ENCODE measurements at regions not wholly inside any gene's neighbourhood (a gene's known extent, or its start where the extent isn't known, plus 50 kb on each side); places are given as distances from the start of the nearest gene placed in this dataset.
"Not testable (repeated sequence)": the region's sequence is repeated elsewhere in the genome, so short reads cannot be mapped to it uniquely, and the experiment has no call there.

DNA sequence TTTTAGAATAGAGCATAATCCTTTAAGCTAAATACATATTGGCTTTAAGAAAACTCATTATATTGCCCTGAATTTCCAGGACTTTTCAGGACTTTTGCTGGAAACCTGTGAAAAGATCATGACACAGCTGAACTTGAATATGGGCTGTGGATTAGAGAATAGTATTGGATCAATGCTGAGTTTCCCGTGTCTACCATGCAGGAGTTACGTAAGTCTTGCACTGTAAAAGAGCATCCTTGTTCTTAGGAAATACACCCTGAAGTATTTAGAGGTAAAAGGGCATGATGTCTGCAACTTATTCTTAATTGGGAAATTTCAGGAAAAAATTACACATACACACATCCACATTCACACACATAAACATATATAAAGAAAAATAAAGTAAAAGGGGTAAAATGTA is 82.1 kb downstream of the ZFP36L2 start:
- DNase-seq (ENCODE audit: low read depth) = peak; percentile 59
- H3K4me3 ChIP-seq (ENCODE audit: low read depth, low read length) = no peak overlapping the region
- TF ChIP-seq, protein P1, sequence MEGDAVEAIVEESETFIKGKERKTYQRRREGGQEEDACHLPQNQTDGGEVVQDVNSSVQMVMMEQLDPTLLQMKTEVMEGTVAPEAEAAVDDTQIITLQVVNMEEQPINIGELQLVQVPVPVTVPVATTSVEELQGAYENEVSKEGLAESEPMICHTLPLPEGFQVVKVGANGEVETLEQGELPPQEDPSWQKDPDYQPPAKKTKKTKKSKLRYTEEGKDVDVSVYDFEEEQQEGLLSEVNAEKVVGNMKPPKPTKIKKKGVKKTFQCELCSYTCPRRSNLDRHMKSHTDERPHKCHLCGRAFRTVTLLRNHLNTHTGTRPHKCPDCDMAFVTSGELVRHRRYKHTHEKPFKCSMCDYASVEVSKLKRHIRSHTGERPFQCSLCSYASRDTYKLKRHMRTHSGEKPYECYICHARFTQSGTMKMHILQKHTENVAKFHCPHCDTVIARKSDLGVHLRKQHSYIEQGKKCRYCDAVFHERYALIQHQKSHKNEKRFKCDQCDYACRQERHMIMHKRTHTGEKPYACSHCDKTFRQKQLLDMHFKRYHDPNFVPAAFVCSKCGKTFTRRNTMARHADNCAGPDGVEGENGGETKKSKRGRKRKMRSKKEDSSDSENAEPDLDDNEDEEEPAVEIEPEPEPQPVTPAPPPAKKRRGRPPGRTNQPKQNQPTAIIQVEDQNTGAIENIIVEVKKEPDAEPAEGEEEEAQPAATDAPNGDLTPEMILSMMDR (IDR thresholded peaks at IDR 0.05; ENCODE audit: low read depth, low read length) = no peak
- TF ChIP-seq POLR2A (IDR thresholded peaks at IDR 0.05; ENCODE audit: extremely low read depth, insufficient read length) = no peak
- TF ChIP-seq, protein P2, sequence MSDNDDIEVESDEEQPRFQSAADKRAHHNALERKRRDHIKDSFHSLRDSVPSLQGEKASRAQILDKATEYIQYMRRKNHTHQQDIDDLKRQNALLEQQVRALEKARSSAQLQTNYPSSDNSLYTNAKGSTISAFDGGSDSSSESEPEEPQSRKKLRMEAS (IDR thresholded peaks at IDR 0.05; ENCODE audit: low read depth, low read length) = no peak
- no peak for TF ChIP-seq MYC (IDR thresholded peaks at IDR 0.05; ENCODE audit: low read depth, low read length)

DNA sequence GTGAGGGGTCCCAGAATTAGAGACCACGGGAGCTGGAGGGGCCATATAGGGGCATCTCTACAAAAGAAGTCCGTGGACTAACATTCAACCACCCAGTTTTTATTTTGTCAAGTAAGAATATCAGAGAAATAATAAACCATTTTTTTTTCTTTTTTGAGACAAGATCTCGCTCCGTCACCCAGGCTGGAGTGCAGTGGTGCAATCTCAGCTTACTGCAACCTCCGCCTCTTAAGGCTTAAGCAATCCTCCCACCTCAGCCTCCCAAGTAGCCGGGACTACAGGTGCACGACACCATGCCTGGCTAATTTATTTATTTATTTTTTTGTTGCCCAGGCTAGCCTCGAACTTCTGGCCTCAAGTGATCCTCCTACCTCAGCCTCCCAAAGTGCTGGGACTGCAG is 82.7 kb downstream of the ZFP36L2 start:
- H3K4me3 ChIP-seq (ENCODE audit: low read depth, low read length) = no peak overlapping the region
- TF ChIP-seq POLR2A (IDR thresholded peaks at IDR 0.05; ENCODE audit: extremely low read depth, insufficient read length) = no peak
- TF ChIP-seq MYC (IDR thresholded peaks at IDR 0.05; ENCODE audit: low read depth, low read length) = no peak
- TF ChIP-seq, protein P2 (IDR thresholded peaks at IDR 0.05; ENCODE audit: low read depth, low read length) = no peak
- TF ChIP-seq, protein P1 (IDR thresholded peaks at IDR 0.05; ENCODE audit: low read depth, low read length) = no peak
- no peak for DNase-seq (ENCODE audit: low read depth)

DNA sequence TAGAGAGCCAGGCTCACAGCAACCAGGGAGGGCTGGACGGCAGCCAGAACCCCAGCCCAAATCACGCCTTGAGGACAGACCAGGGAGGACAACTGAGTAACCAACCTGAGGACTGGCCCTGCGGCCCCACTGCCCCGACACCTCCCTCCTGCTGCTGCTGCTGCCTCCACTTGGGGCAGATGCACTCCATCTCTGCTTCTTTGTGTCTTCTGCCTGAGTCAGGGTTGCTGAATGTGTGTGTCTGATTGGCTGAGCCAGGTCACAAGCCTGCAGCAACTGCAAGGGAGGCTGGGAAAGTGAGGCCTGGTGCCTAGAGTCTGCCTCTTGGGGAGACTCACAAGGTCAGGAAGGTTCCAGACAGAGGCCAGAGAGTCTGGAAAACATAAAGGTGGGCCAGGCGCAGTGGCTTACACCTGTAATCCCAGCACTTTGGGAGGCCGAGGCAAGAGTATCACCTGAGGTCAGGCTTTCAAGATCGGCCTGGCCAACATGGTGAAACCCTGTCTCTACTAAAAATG is 83.4 kb downstream of the ZFP36L2 start:
- DNase-seq (ENCODE audit: low read depth) = peak; percentile 67
- TF ChIP-seq, protein P1 (IDR thresholded peaks at IDR 0.05; ENCODE audit: low read depth, low read length) = peak; percentile 20
- TF ChIP-seq, protein P2 (IDR thresholded peaks at IDR 0.05; ENCODE audit: low read depth, low read length) = no peak
- no peak overlapping the region for H3K4me3 ChIP-seq (ENCODE audit: low read depth, low read length)

DNA sequence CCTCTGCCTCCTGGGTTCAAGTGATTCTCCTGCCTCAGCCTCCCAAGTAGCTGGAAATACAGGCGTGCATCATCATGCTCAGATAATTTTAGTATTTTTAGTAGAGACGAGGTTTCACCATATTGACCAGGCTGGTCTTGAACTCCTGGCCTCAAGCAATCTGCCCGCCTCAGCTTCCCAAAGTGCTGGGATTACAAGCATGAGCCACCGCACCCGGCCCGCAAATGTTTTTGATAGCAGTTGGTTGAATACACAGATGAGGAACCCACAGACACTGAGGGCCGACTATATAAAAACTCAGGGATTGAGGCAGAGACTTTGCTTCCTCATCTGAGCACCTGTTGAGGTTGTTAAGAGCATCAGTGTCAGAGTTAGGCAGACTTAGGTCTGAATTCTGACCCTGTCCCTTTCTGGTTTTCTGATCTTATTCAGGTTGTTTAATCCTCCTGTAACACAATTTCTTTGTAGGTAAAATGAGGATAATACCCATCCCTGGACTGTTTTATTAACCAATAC is 84.7 kb downstream of the ZFP36L2 start:
- DNase-seq (ENCODE audit: low read depth); H3K4me3 ChIP-seq (ENCODE audit: low read depth, low read length): not testable (repeated sequence)

DNA sequence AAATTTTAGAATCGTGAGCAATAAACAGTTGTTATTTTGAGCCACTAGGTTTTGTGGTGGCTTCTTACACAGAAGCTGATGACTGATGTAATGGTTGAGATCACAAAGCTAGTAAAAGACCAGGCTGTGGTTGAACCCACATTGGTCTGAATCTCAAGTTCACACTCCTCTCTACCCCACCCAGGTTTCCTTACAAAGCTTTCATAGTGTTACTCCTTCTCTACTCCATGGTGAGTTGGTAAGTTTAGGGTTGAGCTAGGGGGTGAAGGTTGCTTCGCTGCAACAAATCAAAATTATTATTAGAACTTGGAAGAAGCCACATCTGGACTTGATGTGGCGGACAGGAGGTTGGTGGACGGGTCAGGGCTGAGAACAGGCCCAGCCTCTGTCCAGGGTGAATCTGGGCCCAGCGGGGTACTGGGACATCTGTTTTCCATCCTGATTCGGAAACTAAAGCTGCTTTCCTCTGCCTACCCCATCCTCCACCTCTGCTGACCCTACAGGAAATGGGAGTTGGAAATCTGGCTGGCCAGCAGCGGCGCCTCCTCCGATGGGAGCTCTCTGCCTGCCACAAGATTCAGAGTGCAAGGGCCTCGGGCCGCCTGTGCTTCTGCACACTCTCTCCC is 86.3 kb downstream of the ZFP36L2 start:
- no peak overlapping the region for H3K4me3 ChIP-seq (ENCODE audit: low read depth, low read length)
- peak; percentile 65 for DNase-seq (ENCODE audit: low read depth)
- TF ChIP-seq, protein P1 (IDR thresholded peaks at IDR 0.05; ENCODE audit: low read depth, low read length) = no peak
- TF ChIP-seq, protein P2 (IDR thresholded peaks at IDR 0.05; ENCODE audit: low read depth, low read length) = no peak
- TF ChIP-seq MYC (IDR thresholded peaks at IDR 0.05; ENCODE audit: low read depth, low read length) = no peak
- no peak for TF ChIP-seq POLR2A (IDR thresholded peaks at IDR 0.05; ENCODE audit: extremely low read depth, insufficient read length)

DNA sequence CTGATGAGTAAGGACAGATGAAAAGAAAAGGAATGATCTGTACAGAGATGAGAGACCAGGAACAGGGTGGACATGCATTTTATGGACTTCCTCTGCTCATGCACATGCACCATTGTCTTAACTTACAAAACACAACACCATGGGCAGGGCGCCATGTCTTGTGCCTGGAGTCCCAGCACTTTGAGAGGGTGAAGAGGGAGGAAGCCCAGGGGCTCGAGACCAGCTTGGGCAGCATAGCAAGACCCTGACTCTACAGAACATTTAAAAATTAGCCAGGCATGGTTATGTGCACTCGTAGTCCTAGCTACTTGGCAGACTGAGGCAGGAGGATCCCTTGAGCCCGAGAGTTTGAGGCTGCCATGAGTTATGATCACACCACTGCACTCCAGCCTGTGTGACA is 86.9 kb downstream of the ZFP36L2 start:
- TF ChIP-seq, protein P1 (IDR thresholded peaks at IDR 0.05; ENCODE audit: low read depth, low read length) = no peak
- TF ChIP-seq MYC (IDR thresholded peaks at IDR 0.05; ENCODE audit: low read depth, low read length) = no peak
- TF ChIP-seq, protein P2 (IDR thresholded peaks at IDR 0.05; ENCODE audit: low read depth, low read length) = no peak
- no peak for TF ChIP-seq POLR2A (IDR thresholded peaks at IDR 0.05; ENCODE audit: extremely low read depth, insufficient read length)
- DNase-seq (ENCODE audit: low read depth) = no peak
- H3K4me3 ChIP-seq (ENCODE audit: low read depth, low read length) = no peak overlapping the region
